K562 (cell line): ENCODE measurements at regions not wholly inside any gene's neighbourhood (a gene's known extent, or its start where the extent isn't known, plus 50 kb on each side); places are given as distances from the start of the nearest gene placed in this dataset.

Source experiments
- ATAC-seq: fragments of 200-7000 bp; cut with Tn5 transposase; 3 replicates; pipeline ENCODE4 v1.9.1; 2020; ENCODE audit warnings: moderate library complexity
- BruUV-seq: library from RNA; stranded (reverse); fragments of 400-500 nt; replicated peaks from 2 replicates; lab custom pipeline; 2021; lab: Mats Ljungman, UMichigan
- CTCF ChIA-PET: fragments of 300-600 bp; formaldehyde crosslinking; extraction: SDS; loops from one replicate; lab custom pipeline; 2021; ENCODE audit warnings: low intra/inter-chr PET ratio; lab: Yijun Ruan, JAX
- POLR2A ChIA-PET: fragments of 300-600, 350-650 bp; sonication (Branson Sonifier 250); formaldehyde crosslinking; extraction: SDS; loops from one replicate; lab custom pipeline; 2021; ENCODE audit warnings: antibody characterized with exemption, inconsistent platforms; lab: Yijun Ruan, JAX
- DNase-seq, 4 experiments: peaks; one replicate each; pipeline versions ENCODE4 v3.0.0 to v3.0.0-alpha.2; 2011 to 2018; ENCODE audit warnings: low spot score in 3 of 4, mixed read lengths in 3 of 4; ENCODE audit errors: extremely low read depth in 1 of 4
- FAIRE-seq: peaks from 2 replicates; lab custom pipeline; 2011; peaks lifted over from hg19 to GRCh38; lab: Jason Lieb, UNC
- H2AFZ ChIP-seq: 2 replicates; pipeline ENCODE4 v1.6.0; 2011; ENCODE audit warnings: low read depth, low read length, control low read depth, inconsistent platforms
- H3K27ac ChIP-seq: fragments of 200-600 bp; 3 replicates; pipeline ENCODE4 v1.8.0; 2011; ENCODE audit warnings: low read depth, mild to moderate bottlenecking, control low read depth, inconsistent platforms, low read length, moderate library complexity, mixed read lengths; ENCODE audit errors: extremely low read depth
- H3K27me3 ChIP-seq, 2 experiments: fragments of 300-600 bp in 1 of 2; 2 replicates in 1 of 2; 3 replicates in 1 of 2; pipeline versions ENCODE4 v1.6.0 to v1.8.0; 2011; ENCODE audit warnings: inconsistent platforms in 2 of 2, low read length in 2 of 2, mild to moderate bottlenecking in 1 of 2, mixed read lengths in 1 of 2, moderate library complexity in 1 of 2; ENCODE audit not compliant: control insufficient read depth in 2 of 2, insufficient read depth in 2 of 2
- H3K36me3 ChIP-seq: fragments of 300-600 bp; 3 replicates; pipeline ENCODE4 v1.8.0; 2011; ENCODE audit warnings: mild to moderate bottlenecking, low read length, inconsistent platforms; ENCODE audit not compliant: control insufficient read depth, insufficient read depth
- H3K4me1 ChIP-seq, 2 experiments: fragments of 200-600 bp in 1 of 2; replicated peaks in 1 of 2; 2 replicates in 1 of 2; 3 replicates in 1 of 2; pipeline versions ENCODE4 v1.5.1 to v1.8.0; 2011; ENCODE audit warnings: inconsistent platforms in 2 of 2, low read length in 2 of 2, mild to moderate bottlenecking in 1 of 2, mixed read lengths in 1 of 2, moderate library complexity in 1 of 2; ENCODE audit not compliant: control insufficient read depth in 2 of 2, insufficient read depth in 2 of 2
- H3K4me2 ChIP-seq: 2 replicates; pipeline ENCODE4 v1.6.1; 2011; ENCODE audit warnings: low read length, control low read depth, inconsistent platforms, mixed read lengths; ENCODE audit not compliant: insufficient read depth
- H3K4me3 ChIP-seq: fragments of 200-600 bp; sonication (generic), shearing (Covaris generic); 2 replicates; pipeline ENCODE4 v1.5.1; 2016; ENCODE audit warnings: control low read depth, inconsistent platforms
- H3K79me2 ChIP-seq: fragments of 200-600 bp; 3 replicates; pipeline ENCODE4 v1.8.0; 2011; ENCODE audit warnings: low read length, inconsistent platforms; ENCODE audit not compliant: control insufficient read depth, insufficient read depth
- H3K9ac ChIP-seq, 2 experiments: 2 replicates each; pipeline versions ENCODE4 v1.6.0 to v1.6.1; 2011; ENCODE audit warnings: low read depth in 2 of 2, low read length in 2 of 2, control low read depth in 1 of 2, inconsistent platforms in 1 of 2, mild to moderate bottlenecking in 1 of 2, mixed read lengths in 1 of 2; ENCODE audit not compliant: insufficient read depth in 1 of 2
- H3K9me1 ChIP-seq: one replicate; pipeline ENCODE4 v1.6.0; 2011; ENCODE audit warnings: inconsistent platforms, mild to moderate bottlenecking, low read length, moderate library complexity; ENCODE audit not compliant: control insufficient read depth, insufficient read depth
- H3K9me3 ChIP-seq: replicated peaks from 2 replicates; pipeline ENCODE4 v1.5.1; 2011; ENCODE audit warnings: low read depth, low read length, inconsistent platforms; ENCODE audit not compliant: control insufficient read depth, insufficient read depth
- H4K20me1 ChIP-seq: replicated peaks from 2 replicates; pipeline ENCODE4 v1.6.1; 2011; ENCODE audit warnings: low read length, inconsistent platforms, mixed read lengths; ENCODE audit not compliant: control insufficient read depth, insufficient read depth
- CBX3 ChIP-seq, 2 experiments: IDR thresholded peaks; 1 replicate in 1 of 2; 2 replicates in 1 of 2; pipeline ENCODE4 v1.6.1; 2012; ENCODE audit warnings: inconsistent platforms in 2 of 2, low read length in 2 of 2, borderline replicate concordance in 1 of 2, control low read depth in 1 of 2
- DDX20 ChIP-seq: fragments of 450-650 bp; IDR thresholded peaks from 2 replicates; pipeline ENCODE4 v1.6.1; 2016; ENCODE audit warnings: missing genetic modification characterization, low read depth, mild to moderate bottlenecking, missing compliant biosample characterization, moderate library complexity
- DLX4 ChIP-seq: fragments of 250-450 bp; sonication (Bioruptor Pico); IDR thresholded peaks from 2 replicates; pipeline ENCODE4 v1.6.1; 2021; ENCODE audit warnings: mild to moderate bottlenecking
- ELF1 ChIP-seq: fragments of 200-800 bp; sonication (Bioruptor generic); IDR thresholded peaks from 2 replicates; pipeline ENCODE4 v1.6.1; 2016; ENCODE audit warnings: missing genetic modification characterization, missing compliant biosample characterization
- GTF2E2 ChIP-seq: fragments of 200-800 bp; sonication (Bioruptor generic); IDR thresholded peaks from 2 replicates; pipeline ENCODE4 v1.6.1; 2016; ENCODE audit warnings: missing genetic modification characterization, missing compliant biosample characterization
- KLF1 ChIP-seq: fragments of 450-650 bp; IDR thresholded peaks from 2 replicates; pipeline ENCODE4 v1.6.1; 2016; ENCODE audit warnings: missing genetic modification characterization, missing compliant biosample characterization
- KLF13 ChIP-seq: fragments of 450-650 bp; IDR thresholded peaks from 2 replicates; pipeline ENCODE4 v1.6.1; 2016; ENCODE audit warnings: missing genetic modification characterization, low read depth, mild to moderate bottlenecking, missing compliant biosample characterization, moderate library complexity, borderline replicate concordance
- NFIC ChIP-seq: fragments of 450-650 bp; IDR thresholded peaks from 2 replicates; pipeline ENCODE4 v1.6.1; 2017; ENCODE audit warnings: mild to moderate bottlenecking, inconsistent platforms
- SIRT6 ChIP-seq: IDR thresholded peaks from one replicate; pipeline ENCODE4 v1.6.1; 2012; ENCODE audit warnings: low read depth, mild to moderate bottlenecking, control low read depth, inconsistent platforms, low read length, moderate library complexity
- SMARCB1 ChIP-seq: IDR thresholded peaks from 2 replicates; pipeline ENCODE4 v1.6.1; 2011; ENCODE audit warnings: improper control_type of control experiment, low read depth; ENCODE audit not compliant: insufficient read length
- TAF15 ChIP-seq: fragments of 200-400 bp; formaldehyde crosslinking; IDR thresholded peaks from 2 replicates; pipeline ENCODE4 v1.6.1; 2017; ENCODE audit warnings: mild to moderate bottlenecking, low read depth, low read length, moderate library complexity
- YBX1 ChIP-seq: fragments of 450-650 bp; IDR thresholded peaks from 2 replicates; pipeline ENCODE4 v1.7.1; 2016; ENCODE audit warnings: mild to moderate bottlenecking
- ZBTB1 ChIP-seq: sonication (generic); formaldehyde crosslinking; IDR thresholded peaks from 2 replicates; pipeline ENCODE4 v1.8.1; 2023; ENCODE audit warnings: missing genetic modification reagents, low read depth, mild to moderate bottlenecking, borderline replicate concordance
- ZNF165 ChIP-seq: fragments of 250-450 bp; sonication (Bioruptor Pico); IDR thresholded peaks from 2 replicates; pipeline ENCODE4 v1.4.0; 2020; ENCODE audit warnings: borderline replicate concordance
- ZNF217 ChIP-seq: sonication (generic); formaldehyde crosslinking; IDR thresholded peaks from 2 replicates; pipeline ENCODE4 v1.8.0; 2022; ENCODE audit warnings: mild to moderate bottlenecking, missing genetic modification reagents
- ZNF224 ChIP-seq: sonication (generic); formaldehyde crosslinking; IDR thresholded peaks from 2 replicates; pipeline ENCODE4 v1.8.0; 2022; ENCODE audit warnings: mild to moderate bottlenecking, missing genetic modification reagents
- ZNF232 ChIP-seq: sonication (generic); formaldehyde crosslinking; IDR thresholded peaks from 2 replicates; pipeline ENCODE4 v1.8.0; 2022; ENCODE audit warnings: mild to moderate bottlenecking, missing genetic modification reagents
- ZNF324 ChIP-seq: fragments of 250-450 bp; sonication (Bioruptor Pico); IDR thresholded peaks from 2 replicates; pipeline ENCODE4 v1.4.0; 2020; ENCODE audit warnings: mild to moderate bottlenecking
- WGBS: fragments of 100-300 bp; shearing (Covaris generic); methylation state at CpG from one replicate; pipeline ENCODE4 v1.1.6; 2016; ENCODE audit warnings: low coverage, mixed read lengths; ENCODE audit not compliant: insufficient coverage; ENCODE audit errors: missing lambda C conversion rate; 5-methylcytosine and 5-hydroxymethylcytosine counted together
- in situ Hi-C: fragments of 300-500 bp; cut with MboI; formaldehyde crosslinking; loops from 4 replicates; pipeline ENCODE4 v1.15.0; 2018; ENCODE audit warnings: inconsistent platforms, mixed read lengths
- intact Hi-C: fragments of 100-400 bp; cut with micrococcal nuclease; formaldehyde crosslinking; loops from 2 replicates; pipeline ENCODE4 v1.14.2; 2022

- Histone ChIP-seq H3K36me3 (no peaks in the 10 kb centered on the region), H3K4me2 (no peak overlapping the region)
- no TSS peak for BruUV-seq
- intact Hi-C loops = loop anchor here (5.0 to 10.0 kb wide), 2 partner anchors 190 to 418 kb away; no protein-coding TSS in a partner anchor
- TF ChIP-seq ZNF232 (no peak), CBX3 (IDR thresholded peaks at IDR 0.05; ENCODE audit: borderline replicate concordance in 1 of 2, low read length in 2 of 2) (no peak), KLF1 (tag) (no peak), TAF15 (no peak), DLX4 (CRISPR knock-in tag) (no peak), ELF1 (tag) (no peak), GTF2E2 (tag) (no peak), YBX1 (no peak), SIRT6 (no peak), NFIC (no peak), ZNF224 (CRISPR knock-in tag) (no peak), ZNF217 (CRISPR knock-in tag) (no peak), ZNF324 (CRISPR knock-in tag) (no peak), ZBTB1 (CRISPR knock-in tag) (no peak), DDX20 (tag) (no peak), SMARCB1 (no peak), ZNF165 (CRISPR knock-in tag) (no peak), KLF13 (tag) (no peak)
- TF ChIP-seq, all 486 proteins: peak for 0
- Histone ChIP-seq H3K9ac (no peak overlapping the region), H3K9me3 (no peaks in the 10 kb centered on the region), H3K27me3 (no peaks in the 10 kb centered on the region), H3K27ac (no peak overlapping the region), H2AFZ (no peak overlapping the region), H4K20me1 (no peaks in the 10 kb centered on the region), H3K4me3 (no peak overlapping the region), H3K79me2 (no peaks in the 10 kb centered on the region), H3K4me1 (no peaks in the 10 kb centered on the region), H3K9me1 (no peaks in the 10 kb centered on the region)
- DNase-seq (no peak), FAIRE-seq (no peak), ATAC-seq (no peak)
- in situ Hi-C loops = no loop called here
- WGBS = 0% methylated on average over 1 of the region's 1 CpG
- ChIA-PET CTCF (no interaction called here), POLR2A (no interaction called here)
These were observed 174.8 kb downstream of the LACC1 start for GRCh38 chr13:44054525-44054924.
